ACC112 (cell line): ENCODE measurements at regions not wholly inside any gene's neighbourhood (a gene's known extent, or its start where the extent isn't known, plus 50 kb on each side); places are given as distances from the start of the nearest gene placed in this dataset.

Experiments used
- H2AFZ ChIP-seq: fragments of 200-600 bp; sonication (generic); one replicate; pipeline ENCODE4 v1.6.0; 2017; ENCODE audit warnings: antibody characterized with exemption, low read length; ENCODE audit not compliant: unreplicated experiment
- H3K27ac ChIP-seq: fragments of 200-600 bp; sonication (generic); 2 replicates; pipeline ENCODE4 v1.5.1; 2014; ENCODE audit warnings: low read depth, mild to moderate bottlenecking, antibody characterized with exemption, low read length, moderate library complexity
- H3K27me3 ChIP-seq: fragments of 200-600 bp; sonication (generic); 2 replicates; pipeline ENCODE4 v1.6.1; 2014; ENCODE audit warnings: mild to moderate bottlenecking, antibody characterized with exemption, low read length, moderate library complexity, mixed read lengths; ENCODE audit not compliant: insufficient read depth
- H3K36me3 ChIP-seq: fragments of 200-600 bp; sonication (generic); 2 replicates; pipeline ENCODE4 v1.6.1; 2016; ENCODE audit warnings: mild to moderate bottlenecking, antibody characterized with exemption, low read length, moderate library complexity, mixed read lengths; ENCODE audit not compliant: insufficient read depth
- H3K4me1 ChIP-seq: fragments of 200-600 bp; sonication (generic); one replicate; pipeline ENCODE4 v1.6.1; 2016; ENCODE audit warnings: low read length, mixed read lengths; ENCODE audit not compliant: insufficient read depth, unreplicated experiment, control insufficient read depth
- H3K4me3 ChIP-seq: fragments of 200-600 bp; sonication (generic); 2 replicates; pipeline ENCODE4 v1.5.1; 2014; ENCODE audit warnings: mild to moderate bottlenecking, low read depth, low read length
- H3K79me2 ChIP-seq: fragments of 200-600 bp; sonication (generic); one replicate; pipeline ENCODE4 v1.6.0; 2016; ENCODE audit warnings: low read length; ENCODE audit not compliant: control insufficient read depth, unreplicated experiment, insufficient read depth

DNA sequence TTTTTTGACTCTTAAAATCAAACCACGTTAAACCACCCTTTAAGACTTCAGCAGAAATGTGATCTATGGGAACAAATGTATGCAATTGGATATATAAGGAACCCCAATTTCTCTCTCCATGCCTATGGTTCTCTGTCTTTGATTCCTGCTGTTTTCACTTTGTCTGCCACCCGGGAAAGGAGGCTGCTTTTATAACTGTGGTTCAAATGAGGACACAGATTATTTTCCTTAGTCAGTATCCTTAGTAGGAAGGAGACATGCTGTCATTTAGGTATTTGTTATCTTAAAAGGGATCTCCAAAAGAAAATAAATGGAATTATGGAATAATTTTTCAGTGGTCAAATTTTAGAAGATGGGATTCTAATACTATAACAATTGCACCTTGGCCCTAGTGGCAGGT is 176.1 kb upstream of the NREP start:
- H2AFZ ChIP-seq: no peak overlapping the region
- peak overlapping the region; percentile 94 for H3K27ac ChIP-seq
- H3K4me3 ChIP-seq: peak overlapping the region; percentile 31; the same call in 1 of the 2 replicates
- H3K79me2 ChIP-seq: no peaks in the 10 kb centered on the region
- no peaks in the 10 kb centered on the region for H3K27me3 ChIP-seq
- H3K4me1 ChIP-seq: peaks cover 74% of the 10 kb centered on the region
- no peaks in the 10 kb centered on the region; the same call in 1 of the 2 replicates for H3K36me3 ChIP-seq

DNA sequence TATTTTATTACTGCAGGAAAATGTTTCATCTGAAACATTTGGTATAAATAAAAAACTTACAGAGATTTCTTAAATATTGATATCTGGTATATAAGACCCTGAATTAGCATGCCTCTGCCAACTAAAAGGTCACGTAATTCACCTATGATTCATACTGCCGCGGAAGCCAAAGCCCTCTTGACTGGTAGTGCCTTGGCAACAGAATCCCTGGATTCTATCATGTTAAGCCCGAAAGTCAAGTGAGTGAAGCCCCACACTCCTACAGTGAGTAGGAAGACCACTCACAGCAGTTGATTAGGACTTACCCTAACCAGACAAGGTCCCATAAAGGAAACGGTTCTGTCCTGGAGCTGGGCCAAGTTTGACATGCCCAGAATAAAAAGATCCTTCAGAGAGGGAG is 175.6 kb upstream of the NREP start:
- Histone ChIP-seq H2AFZ (no peak overlapping the region), H3K4me1 (peaks cover 79% of the 10 kb centered on the region), H3K4me3 (peak overlapping the region; percentile 31; the same call in 1 of the 2 replicates), H3K79me2 (no peaks in the 10 kb centered on the region), H3K36me3 (no peaks in the 10 kb centered on the region; the same call in 1 of the 2 replicates), H3K27me3 (no peaks in the 10 kb centered on the region), H3K27ac (peak overlapping the region; percentile 94)

DNA sequence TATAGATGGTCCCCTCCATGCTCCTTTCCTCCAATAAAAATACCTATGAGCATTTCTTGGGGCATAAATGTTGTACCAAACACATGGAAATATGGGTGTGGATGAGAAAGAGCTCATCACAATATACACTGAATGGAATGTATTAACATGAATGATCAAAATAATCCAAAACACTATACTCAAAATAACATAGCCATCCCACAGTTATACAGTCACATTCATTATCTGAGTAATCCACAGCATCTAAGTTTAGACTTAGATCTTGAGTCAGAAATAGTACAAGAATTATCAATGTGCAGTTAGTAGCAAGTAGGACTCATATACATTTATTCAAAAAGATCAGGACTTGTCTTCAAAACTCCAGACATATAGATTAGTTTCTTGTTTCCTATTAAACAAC is 175.2 kb upstream of the NREP start:
- Histone ChIP-seq H3K27ac (peak overlapping the region; percentile 94), H3K4me1 (peaks cover 81% of the 10 kb centered on the region)

DNA sequence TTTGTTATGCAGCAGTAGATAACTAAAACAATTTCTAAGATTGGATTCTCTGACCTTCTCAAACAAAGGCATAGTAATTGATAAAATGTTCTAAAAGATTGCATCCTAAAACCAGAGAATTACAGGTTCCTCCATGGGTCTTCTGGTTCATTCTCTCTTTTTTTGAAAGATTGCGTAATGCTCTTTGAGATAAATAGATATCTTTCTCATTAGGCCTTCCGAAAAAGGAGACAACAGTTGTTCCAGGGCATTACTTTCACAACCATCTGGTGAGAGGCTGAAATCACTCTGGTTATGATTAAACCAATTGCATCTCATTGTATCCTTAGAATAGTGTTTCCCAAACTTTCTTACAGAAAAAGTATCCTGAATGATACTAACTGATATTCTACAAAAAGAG is 174.7 kb upstream of the NREP start:
- Histone ChIP-seq H3K27ac (peak overlapping the region; percentile 94), H2AFZ (no peak overlapping the region), H3K36me3 (no peaks in the 10 kb centered on the region; the same call in 1 of the 2 replicates), H3K79me2 (no peaks in the 10 kb centered on the region), H3K27me3 (no peaks in the 10 kb centered on the region), H3K4me1 (peaks cover 81% of the 10 kb centered on the region), H3K4me3 (no peak overlapping the region)

More for the DNA sequence above, 175.2 kb upstream of the NREP start:
- Histone ChIP-seq H3K79me2 (no peaks in the 10 kb centered on the region), H3K27me3 (no peaks in the 10 kb centered on the region), H2AFZ (no peak overlapping the region), H3K36me3 (no peaks in the 10 kb centered on the region; the same call in 1 of the 2 replicates), H3K4me3 (no peak overlapping the region)

DNA sequence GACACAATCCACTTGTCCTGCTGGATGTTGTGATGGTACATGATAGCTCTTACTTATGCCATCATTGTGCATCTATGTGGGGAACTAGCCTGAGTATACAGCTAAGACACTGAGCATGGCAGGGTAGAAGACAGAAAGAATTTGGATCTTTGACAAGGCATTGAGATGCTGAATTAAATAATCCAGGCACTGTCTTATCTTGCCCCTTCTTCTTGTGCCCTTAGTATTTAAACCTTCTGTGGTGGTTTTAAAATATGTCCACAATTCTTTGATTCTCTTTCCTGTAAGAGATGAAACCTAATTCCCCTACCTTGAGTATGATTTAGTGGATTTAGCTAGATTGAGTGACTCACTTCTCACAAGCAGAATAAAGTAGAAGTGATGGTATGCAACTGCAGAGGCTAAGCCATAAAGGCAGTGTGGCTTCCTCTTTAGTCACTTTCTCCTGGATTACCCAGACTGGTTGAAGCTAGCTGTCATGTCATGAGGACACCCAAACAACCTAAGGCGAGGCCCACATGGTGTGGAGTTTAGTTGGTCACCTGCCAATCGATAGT is 174.0 kb upstream of the NREP start:
- Histone ChIP-seq H2AFZ (peak overlapping the region; percentile 20), H3K79me2 (no peaks in the 10 kb centered on the region), H3K27me3 (no peaks in the 10 kb centered on the region), H3K4me1 (peaks cover 76% of the 10 kb centered on the region), H3K4me3 (no peak overlapping the region; the same call in 1 of the 2 replicates), H3K36me3 (no peaks in the 10 kb centered on the region; the same call in 1 of the 2 replicates), H3K27ac (peak overlapping the region; percentile 94)

DNA sequence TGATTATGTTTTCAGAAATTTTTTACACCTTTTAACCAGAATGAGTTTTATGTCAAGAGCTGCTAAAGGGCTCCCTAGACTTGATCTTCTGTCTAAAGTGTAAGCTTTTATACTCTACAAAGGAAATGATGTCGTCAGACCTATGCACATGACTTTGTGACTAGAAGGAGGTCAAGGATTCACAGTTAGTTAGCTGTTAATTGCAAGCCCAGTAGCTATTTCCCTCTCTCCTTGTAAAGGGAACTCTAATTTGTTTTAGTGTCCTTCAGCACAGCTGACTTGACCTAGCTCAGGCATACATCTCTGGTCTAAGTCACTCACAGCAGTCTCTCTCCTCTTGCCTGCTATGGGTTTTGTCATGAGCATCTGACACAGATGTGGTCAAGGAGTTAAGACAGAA is 173.5 kb upstream of the NREP start:
- H3K27ac ChIP-seq: peak overlapping the region; percentile 94
- H3K27me3 ChIP-seq: no peaks in the 10 kb centered on the region
- peaks cover 72% of the 10 kb centered on the region for H3K4me1 ChIP-seq
- peak overlapping the region; percentile 20 for H2AFZ ChIP-seq
- H3K4me3 ChIP-seq: no peak overlapping the region; the same call in 1 of the 2 replicates
- H3K36me3 ChIP-seq: no peaks in the 10 kb centered on the region; the same call in 1 of the 2 replicates
- H3K79me2 ChIP-seq: no peaks in the 10 kb centered on the region

DNA sequence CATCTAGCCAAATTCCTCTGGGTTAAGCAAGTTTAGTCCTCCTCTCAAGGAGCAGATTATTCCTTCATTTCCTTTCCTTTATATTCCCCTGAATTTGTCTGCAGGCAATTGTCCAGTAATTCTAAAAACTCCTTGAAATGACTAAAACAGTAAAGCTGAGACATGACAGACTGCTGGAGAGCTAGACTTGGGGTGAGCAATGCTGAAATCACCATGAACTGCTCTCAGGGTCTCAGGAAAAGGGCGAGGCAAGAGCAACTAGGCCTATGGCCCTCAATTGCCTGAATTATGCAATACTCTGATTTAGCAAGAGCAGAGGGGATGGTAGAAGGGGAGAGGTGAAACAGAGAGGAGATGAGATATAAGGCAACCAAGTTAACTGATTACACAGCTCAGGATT is 172.9 kb upstream of the NREP start:
- H3K4me3 ChIP-seq: no peak overlapping the region
- H3K36me3 ChIP-seq: no peaks in the 10 kb centered on the region; the same call in 1 of the 2 replicates
- H3K4me1 ChIP-seq: peaks cover 72% of the 10 kb centered on the region
- peak overlapping the region; percentile 10 for H2AFZ ChIP-seq
- peak overlapping the region; percentile 94 for H3K27ac ChIP-seq
- H3K27me3 ChIP-seq: no peaks in the 10 kb centered on the region
- no peaks in the 10 kb centered on the region for H3K79me2 ChIP-seq

DNA sequence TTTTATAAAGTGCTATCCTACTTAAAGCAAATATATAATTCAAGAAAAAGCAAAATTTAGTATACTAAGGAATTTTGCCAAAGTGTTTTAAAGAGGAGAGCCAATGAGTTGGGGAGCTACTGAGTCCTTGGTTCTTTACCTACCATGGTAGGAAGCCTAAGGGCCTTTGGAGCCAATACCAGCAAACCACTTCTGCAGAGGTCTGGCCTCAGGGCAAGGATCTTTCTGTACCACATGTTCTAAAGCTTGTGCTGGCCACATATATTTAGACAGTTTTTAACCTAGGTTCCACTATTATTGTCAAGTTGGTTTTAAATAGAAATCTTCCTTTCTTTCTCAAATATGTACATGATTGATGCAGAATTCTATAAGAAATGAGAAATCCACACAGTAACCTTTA is 172.3 kb upstream of the NREP start:
- H3K79me2 ChIP-seq: no peaks in the 10 kb centered on the region
- H3K27me3 ChIP-seq: no peaks in the 10 kb centered on the region
- peaks cover 72% of the 10 kb centered on the region for H3K4me1 ChIP-seq
- H3K27ac ChIP-seq: peak overlapping the region; percentile 94
- H3K36me3 ChIP-seq: no peaks in the 10 kb centered on the region; the same call in 1 of the 2 replicates
- no peak overlapping the region for H3K4me3 ChIP-seq
- peak overlapping the region; percentile 10 for H2AFZ ChIP-seq

DNA sequence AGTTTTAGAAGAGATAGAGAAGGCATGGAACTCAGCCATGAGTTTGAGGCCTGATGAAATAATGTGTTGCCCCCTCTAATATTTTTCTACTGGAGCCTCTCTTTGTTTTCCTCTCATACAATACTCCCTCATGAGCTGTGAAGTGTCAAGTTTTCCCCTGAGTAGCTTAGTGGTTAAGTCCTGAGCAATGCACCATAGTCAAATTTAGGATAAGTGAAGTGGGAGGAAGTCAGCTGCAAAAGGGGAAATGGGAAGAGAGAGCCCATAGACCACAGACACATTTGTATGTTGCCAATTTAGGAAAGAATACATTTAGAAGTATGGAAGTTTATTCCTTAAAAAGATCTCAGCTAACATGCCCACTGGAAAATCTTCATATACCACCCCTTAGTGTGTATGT is 171.5 kb upstream of the NREP start:
- H3K27ac ChIP-seq: peak overlapping the region; percentile 94
- H3K4me3 ChIP-seq: no peak overlapping the region
- H3K36me3 ChIP-seq: no peaks in the 10 kb centered on the region; the same call in 1 of the 2 replicates
- H3K79me2 ChIP-seq: no peaks in the 10 kb centered on the region
- peak overlapping the region; percentile 6 for H2AFZ ChIP-seq
- H3K4me1 ChIP-seq: peaks cover 69% of the 10 kb centered on the region
- H3K27me3 ChIP-seq: no peaks in the 10 kb centered on the region

DNA sequence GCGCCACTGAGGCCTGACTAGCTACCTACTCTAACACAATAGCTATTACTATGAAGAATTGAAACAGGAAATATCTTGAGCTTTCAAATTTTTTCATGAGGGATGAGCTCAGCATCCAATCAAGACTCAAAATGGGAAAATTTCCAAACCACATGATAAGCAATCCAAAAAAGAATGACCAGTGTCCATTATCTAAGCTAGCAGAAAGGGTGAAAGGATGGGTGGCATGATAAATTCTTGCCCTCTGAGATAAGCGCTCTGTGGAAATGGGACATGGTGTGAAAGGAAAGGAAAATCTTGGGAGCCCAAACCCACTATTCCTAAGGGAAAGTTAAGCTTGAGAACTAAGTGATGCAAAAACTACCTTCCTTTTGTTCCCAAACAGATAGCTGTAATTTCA is 170.2 kb upstream of the NREP start:
- H3K36me3 ChIP-seq: no peaks in the 10 kb centered on the region; the same call in 1 of the 2 replicates
- peaks cover 56% of the 10 kb centered on the region for H3K4me1 ChIP-seq
- H2AFZ ChIP-seq: peak overlapping the region; percentile 23
- no peaks in the 10 kb centered on the region for H3K27me3 ChIP-seq
- no peaks in the 10 kb centered on the region for H3K79me2 ChIP-seq
- H3K27ac ChIP-seq: peak overlapping the region; percentile 94
- no peak overlapping the region for H3K4me3 ChIP-seq

DNA sequence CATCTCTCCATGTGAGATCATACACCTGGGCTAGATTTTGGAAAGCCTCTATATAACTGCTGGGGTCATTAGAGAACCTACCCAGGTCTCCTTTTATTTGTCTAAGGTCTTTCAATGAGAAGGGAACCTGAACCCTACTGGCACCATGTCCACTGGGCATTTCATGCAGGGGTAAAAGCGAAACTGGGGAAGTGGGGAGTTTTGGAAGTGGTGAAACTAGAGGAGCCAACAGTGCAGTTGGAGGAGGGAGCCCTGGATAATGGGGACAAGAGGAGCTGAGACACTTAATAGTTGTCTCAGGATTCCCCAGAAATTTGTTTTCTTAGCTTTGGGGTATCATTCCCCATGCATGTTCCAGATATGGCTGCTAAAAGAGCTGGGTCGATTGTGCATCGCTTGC is 169.0 kb upstream of the NREP start:
- H3K36me3 ChIP-seq: no peaks in the 10 kb centered on the region
- H3K27ac ChIP-seq: no peak overlapping the region
- H3K79me2 ChIP-seq: no peaks in the 10 kb centered on the region
- H3K4me1 ChIP-seq: peaks cover 44% of the 10 kb centered on the region
- no peaks in the 10 kb centered on the region for H3K27me3 ChIP-seq
- no peak overlapping the region for H2AFZ ChIP-seq
- no peak overlapping the region for H3K4me3 ChIP-seq
